ENCODE measurements at regions not wholly inside any gene's neighbourhood (a gene's known extent, or its start where the extent isn't known, plus 50 kb on each side); places are given as distances from the start of the nearest gene placed in this dataset.
"Not testable (repeated sequence)": the region's sequence is repeated elsewhere in the genome, so short reads cannot be mapped to it uniquely, and the experiment has no call there.

DNA sequence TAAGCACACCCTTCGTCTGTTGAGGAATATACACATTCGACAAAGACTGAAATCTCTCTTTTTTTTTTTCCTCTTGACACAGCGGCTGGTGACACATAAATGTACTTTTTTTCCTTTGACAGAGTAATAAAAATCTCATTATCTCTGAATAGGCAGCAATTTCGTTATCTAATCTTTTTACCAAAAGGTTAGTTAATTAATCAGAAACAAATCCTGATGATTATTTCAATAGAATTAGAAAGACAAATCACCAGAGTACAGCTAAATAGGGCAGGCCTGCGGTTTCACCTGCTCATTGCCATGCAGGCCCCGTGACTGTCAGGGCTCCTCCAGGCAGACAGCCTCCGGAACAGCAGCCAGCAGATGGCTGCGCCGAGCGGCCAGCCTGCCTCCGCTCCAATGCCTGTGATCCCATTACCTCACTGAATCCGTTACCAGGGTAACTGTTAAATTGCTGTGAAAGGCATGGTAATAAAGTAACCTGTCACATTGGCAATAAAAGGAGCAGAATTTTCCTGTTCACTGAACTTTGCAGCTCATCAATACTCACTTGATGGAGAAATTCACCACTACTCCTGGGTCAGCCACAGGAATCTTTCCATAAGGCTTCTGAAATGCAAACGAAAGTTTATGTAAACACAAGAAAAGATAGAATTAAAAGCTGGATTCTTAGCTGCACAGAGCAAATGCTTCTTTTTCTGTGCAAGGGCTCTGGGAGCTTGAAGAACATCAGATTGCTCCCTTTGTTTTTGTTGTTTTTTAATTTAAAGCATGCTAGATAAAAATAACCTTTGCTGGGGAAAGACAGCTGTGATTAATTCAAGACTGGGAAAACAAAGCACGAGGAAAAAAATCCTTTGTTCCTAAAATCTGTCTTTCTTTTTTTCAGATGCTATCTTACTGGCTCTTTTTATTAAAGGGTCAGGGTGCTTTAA lies 666.4 kb upstream of the ZNF608 start:
- DNase-seq (ENCODE audit: low read depth in 2 of 2), result no peak

DNA sequence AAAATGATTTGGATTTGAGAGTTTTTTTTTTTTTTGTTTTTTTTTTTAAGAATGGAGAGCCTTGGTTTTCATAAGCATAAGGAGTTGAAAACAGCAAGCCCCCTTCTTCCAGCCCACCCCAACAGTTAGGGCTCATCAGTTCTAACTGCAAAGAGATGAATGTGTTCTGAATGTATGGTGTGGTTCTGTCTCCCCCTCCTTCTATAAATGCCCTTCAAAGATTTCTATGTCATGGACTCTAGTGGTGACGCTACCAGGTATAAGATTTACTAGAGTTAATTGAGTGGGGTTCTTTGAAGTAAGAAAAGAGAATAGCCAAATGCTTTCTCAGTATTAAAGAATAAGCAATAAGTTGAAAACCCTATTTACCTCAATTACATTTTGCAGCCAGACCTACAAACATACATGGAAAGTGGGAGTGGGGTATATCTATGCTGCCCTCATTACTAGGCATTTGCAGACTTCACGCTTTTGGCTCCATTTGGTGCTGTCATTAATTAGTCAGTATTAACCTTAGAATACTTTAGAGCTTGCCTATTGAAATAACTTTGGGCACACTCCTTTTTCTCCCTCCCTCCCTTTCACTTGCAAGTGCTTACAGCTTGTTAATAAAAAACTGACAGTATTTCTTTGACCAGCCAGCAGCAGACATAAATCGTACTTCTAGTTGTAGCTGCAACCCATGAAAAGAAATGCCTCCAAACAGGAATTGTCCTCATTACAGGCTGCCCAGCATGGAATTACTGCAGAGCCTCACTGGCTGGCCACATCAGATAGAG lies 667.2 kb upstream of the ZNF608 start:
- DNase-seq (ENCODE audit: low read depth in 2 of 2), result no peak

DNA sequence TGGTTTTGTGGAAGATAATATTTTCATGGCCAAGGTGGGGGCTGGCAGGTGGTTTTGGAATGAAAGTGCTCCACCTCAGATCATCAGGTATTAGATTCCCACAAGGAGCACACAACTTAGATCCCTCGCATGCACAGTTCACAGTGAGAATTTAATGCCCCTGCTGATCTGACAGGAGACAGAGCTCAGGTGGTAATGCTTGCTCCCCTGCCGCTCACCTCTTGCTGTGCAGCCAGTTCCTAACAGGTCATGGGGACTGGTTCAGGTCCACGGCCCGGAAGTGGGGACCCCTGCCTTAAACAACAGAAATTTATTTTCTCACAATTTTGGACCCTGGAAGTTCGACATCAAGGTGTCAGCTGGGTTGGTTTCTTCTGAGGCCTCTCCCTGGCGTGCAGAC lies 668.7 kb upstream of the ZNF608 start:
- DNase-seq (ENCODE audit: low read depth in 2 of 2), result no peak

DNA sequence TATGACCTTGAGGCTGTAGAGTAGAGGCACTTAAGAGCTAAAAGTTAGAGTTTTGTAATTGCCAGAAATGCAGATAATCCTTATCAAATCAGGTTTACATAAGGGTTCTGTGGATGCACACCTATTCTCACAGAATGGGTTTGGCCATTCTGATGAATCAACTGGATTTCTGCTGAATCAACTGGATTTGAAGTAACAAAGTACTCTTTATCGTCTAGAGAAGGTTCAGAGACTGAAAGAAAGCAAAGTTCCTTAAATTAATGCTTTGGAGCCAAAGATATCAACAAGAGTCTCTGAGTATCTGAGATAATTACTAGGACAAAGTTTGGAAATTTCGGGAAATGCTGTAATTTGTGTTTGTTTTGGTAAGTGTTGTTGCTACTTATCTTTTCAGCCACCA lies 669.6 kb upstream of the ZNF608 start:
- no peak for DNase-seq (ENCODE audit: low read depth in 2 of 2)

DNA sequence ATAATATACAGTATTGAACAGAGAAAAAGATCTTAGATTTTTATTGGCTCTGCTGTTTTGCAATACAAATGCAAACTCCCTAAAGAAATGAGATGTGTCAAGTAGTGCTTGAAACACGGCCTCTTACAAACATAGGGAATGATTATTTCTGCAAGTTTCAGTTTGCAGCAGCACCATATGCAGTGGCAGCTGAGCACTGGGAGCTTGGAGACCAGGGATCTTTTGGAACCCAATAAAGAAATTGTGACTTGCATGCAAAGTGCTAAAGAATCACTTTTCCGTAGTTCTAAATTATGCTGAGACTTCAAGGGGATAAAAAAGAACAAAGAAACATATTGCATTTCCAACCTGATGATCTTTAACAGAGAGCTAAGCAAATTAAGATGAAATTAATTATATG lies 674.6 kb upstream of the ZNF608 start:
- no peak for DNase-seq (ENCODE audit: low read depth in 2 of 2)

DNA sequence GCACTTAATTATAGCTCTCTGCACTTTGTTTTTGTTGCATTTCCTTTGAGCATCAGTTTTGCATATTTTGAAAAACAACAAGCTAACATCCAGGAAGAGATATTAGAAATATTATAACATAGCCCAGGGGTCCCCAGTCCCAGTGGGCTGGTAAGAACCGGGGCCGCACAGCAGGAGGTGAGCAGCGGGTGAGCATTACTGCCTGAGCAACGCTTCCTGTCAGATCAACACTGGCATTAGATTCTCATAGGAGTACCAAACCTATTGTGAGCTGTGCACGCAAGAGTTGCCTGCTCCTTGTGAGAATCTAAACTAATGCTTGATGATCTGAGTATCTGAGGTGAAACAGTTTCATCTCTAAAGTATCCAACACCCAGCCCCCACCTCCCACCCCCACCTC lies 675.9 kb upstream of the ZNF608 start:
- DNase-seq (ENCODE audit: low read depth in 2 of 2), result no peak

DNA sequence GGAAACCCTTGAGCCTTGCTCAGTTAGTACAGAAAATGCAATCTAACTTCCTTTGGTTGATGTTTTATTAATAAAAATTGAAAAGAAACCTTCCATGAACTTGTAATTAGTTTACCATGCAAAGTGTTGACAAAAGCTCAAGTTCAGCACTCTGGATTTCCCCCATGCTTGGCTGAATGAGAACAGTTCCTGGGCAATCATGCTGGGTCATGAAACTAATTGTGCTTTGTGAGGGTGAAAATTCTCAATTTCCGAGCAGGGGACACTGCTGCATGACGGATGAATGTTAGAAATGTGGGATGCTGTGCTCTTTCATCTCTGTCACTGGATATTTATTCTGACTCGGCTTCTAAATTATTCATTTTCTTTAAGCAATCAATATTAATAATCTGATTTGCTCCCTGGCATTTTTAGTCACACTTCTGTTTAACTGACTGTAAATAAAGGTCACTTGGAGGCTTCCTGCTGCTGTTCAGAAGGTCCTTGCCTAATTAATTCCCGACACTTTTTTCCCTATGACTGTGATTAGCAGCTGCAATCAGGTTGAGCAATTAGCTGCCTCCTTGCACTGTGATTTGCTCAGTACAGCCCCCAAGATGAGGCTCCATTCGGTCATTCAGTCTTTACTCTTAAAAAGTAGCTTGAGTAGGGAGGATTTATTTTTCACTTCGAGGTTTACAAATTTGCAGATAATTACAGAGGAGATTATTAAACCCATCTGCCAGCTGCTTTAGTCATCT lies 678.1 kb upstream of the ZNF608 start:
- DNase-seq (ENCODE audit: low read depth in 2 of 2), result no peak

DNA sequence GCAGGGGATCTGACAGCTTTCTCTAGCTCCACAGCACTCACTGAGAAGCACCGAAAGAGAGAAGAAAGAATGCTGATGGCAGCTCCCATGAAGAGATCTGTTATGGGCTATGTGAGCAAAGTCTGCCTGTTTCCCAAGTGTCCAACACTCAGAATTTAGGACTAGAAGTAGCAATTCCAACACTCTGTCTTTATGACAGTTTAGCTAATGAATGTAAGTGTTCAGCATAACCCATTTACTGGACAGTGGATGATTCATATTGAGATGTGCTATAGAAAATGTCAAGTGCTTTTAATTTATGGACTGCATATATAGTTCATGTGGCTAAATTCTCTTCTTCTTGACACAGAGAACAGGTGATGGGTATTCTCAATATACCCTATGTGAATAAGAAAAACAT lies 683.1 kb upstream of the ZNF608 start:
- no peak for DNase-seq (ENCODE audit: low read depth in 2 of 2)

DNA sequence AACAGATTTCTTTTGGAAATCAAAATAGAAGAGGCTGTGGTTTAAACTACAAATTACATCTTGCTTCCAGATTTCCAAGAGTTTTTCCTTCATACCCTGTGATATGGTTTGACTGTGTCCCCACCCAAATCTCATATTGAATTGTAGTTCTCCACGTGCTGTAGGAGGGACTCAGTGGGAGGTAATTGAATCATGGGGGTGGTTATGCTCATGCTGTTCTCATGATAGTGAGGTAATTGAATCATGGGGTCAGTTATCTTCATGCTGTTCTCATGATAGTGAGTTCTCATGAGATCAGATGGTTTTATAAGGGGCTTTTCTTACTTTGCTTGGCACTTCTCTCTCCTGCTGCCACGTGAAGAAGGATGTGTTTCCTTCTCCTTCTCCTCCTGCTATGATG lies 687.0 kb upstream of the ZNF608 start:
- DNase-seq (ENCODE audit: low read depth in 2 of 2), result no peak

DNA sequence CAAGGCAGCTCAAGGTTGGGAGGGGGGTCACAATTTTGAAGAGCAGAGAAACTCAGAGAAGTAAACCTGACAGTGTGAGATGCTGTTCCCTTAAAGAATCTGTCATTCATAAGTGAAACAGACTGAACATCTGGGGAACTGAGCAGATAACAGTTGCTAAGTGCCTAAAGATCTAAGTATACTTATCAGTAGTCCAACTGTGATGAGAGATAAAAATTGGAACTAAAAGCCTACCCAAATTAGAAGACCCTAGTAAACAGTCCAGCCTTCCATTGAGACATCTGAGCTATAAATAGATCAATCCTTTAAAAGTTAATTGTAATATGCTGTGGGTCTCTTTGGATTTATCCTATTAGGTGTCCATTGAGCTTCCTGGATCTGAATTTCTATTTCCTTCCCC lies 692.8 kb upstream of the ZNF608 start:
- no peak for DNase-seq (ENCODE audit: low read depth in 2 of 2)

DNA sequence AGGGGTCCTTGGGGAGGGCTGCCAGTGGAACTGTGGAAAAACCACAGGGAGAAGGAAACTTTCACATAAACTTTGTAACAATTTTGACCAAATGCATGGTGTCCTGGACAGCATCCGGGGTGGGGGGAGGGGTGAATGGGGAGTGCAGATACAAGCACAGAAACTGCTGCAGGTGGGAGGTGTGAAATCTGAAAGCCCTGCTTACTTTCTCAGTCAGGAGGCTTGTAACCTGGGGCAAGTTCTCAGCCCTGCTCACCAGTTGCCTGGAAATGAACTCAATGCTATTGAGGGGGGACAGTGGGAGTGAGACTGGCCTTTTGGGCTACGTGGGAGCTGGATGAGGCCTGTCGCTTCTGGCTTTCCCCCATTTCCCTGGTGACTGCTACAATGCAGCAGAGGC lies 694.5 kb upstream of the ZNF608 start:
- no peak for DNase-seq (ENCODE audit: low read depth in 2 of 2)

DNA sequence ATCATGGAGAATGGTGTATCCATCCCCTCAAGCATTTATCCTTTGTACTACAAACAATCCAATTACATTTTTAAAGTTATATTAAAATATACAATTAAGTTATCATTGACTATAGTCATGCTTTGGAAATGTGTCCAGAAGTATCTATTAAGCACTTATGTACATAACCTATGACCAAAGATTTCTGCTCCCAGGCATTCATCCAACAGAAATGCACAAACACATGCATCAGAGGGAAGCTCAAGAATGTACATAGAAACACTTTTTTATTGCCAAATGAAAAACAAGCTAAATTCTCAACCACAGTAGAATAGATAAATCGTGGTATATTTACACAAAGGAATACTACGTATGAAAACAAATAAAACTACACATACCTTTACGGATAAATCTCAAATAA lies 700.5 kb upstream of the ZNF608 start:
- DNase-seq (ENCODE audit: low read depth in 2 of 2), result no peak

DNA sequence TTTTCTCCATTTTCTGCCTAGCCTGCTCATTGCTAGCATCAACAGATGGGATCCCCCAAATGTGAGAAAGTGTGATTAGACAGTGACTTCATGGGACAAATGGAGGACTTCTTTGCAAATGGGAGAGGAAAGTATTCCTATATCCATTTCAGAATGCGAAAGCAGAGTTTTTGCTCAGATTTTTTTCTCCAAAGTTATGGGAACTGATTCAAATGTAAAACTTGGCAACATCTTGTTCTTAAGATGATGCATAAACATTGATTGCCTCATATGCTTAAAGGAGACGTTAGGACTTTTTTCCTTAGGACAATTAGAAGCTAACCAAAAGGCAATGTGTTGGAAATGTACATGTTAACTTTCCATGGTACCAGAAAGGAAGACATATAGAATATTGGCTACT lies 704.3 kb upstream of the ZNF608 start:
- DNase-seq (ENCODE audit: low read depth in 2 of 2), result no peak

DNA sequence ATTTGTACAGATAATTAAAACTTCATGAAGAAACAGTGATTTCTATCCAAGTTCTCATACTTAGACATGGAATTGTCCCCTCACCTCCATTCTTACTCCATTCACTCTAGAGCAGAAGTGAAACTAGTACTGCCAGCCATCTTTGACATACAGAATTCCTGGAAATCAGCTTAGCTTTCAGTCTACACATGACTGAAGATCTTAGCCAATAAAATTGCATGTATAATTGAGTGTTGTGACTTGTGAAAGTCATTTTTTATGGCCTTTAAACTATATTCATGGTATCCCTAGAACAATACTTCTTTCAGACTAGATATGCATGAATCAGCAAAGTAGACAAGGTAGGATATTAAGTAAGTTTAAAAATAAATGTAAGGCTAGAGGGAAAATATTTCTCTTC lies 705.2 kb upstream of the ZNF608 start:
- DNase-seq (ENCODE audit: low read depth in 2 of 2), result no peak

DNA sequence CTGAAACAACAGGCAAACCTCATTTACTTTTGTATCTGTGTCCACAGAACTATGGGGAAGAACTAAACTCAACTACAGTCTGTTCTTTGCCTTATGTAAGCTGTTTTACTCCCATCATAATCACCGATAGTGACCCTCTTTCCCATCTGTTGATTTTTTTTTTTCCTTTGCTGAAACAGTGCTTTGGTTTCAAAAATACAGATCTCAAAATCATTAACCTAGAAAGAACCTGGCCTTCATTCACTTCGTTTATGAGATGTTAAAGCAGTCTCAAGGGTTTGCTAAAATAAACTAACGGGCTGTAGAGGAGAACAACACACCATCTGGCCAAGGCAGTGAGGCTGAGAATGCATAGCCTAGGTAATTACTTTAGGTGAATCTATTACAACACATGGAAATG lies 706.6 kb upstream of the ZNF608 start:
- DNase-seq (ENCODE audit: low read depth in 2 of 2), result no peak

DNA sequence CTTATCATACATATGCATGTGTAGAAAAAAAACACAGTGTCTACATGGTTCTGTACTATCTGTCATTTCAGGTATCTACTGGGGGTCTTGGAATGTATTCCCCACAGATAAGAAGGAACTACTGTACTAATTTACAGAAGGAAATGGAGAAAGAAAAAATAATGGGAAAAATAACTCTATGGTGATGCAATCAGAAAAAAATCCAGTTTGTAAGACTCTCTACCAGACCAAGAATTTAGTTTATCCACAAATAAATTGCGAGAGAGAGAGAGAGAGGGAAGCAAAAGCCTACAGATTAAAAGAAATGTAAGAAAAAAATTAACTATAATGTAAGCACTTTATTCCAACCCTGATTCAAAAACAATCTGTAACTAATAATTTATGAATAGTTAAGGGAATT lies 708.6 kb upstream of the ZNF608 start:
- no peak for DNase-seq (ENCODE audit: low read depth in 2 of 2)

DNA sequence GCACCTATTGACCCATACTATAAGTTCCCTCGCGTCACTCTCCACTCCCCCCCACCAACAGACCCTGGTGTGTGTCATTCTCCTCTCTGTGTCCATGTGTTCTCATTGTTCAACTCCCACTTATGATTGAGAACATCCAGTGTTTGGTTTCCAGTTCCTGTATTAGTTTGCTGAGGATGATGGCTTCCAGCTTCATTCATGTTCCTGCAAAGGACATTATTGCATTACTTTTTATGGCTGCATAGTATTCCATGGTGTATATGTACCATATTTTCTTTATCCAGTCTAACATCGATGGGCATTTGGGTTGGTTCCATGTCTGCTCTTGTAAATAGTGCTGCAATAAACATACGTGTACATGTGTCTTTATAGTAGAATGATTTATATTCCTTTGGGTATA lies 709.6 kb upstream of the ZNF608 start:
- not testable (repeated sequence) for DNase-seq (ENCODE audit: low read depth in 2 of 2)

DNA sequence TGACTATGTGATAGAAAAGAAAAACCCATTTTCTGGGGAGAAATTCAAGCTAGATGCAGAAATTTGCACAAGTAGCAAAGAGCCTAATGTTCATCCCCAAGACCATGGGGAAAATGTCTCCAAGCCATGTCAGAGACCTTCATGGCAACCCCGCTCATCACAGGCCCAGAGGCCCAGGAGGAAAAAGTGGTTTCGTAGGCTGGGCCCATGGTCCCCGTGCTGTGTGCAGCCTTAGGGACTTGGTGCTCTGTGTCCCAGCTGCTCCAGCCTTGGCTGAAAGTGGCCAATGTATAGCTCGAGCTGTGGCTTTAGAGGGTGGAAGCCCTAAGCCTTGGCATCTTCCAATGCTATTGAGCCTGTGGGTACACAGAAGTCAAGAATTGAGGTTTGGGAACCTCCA lies 711.2 kb upstream of the ZNF608 start:
- DNase-seq (ENCODE audit: low read depth in 2 of 2), result no peak

DNA sequence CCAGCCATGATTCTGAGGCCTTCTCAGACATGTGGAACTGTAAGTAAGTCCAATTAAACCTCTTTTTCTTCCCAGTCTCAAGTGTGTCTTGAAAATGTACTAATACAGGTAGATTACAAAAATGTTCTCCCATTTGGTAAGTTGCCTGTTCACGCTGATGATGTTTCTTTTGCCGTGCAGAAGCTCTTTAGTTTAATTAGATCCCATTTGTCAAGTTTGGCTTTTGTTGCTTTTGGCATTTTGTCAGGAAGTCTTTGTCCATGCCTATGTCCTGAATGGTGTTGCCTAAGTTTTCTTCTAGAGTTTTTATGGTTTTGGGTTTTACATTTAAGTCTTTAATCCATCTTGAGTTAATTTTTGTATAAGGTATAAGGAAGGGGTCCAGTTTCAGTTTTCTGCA lies 712.5 kb upstream of the ZNF608 start:
- DNase-seq (ENCODE audit: low read depth in 2 of 2), result not testable (repeated sequence)

DNA sequence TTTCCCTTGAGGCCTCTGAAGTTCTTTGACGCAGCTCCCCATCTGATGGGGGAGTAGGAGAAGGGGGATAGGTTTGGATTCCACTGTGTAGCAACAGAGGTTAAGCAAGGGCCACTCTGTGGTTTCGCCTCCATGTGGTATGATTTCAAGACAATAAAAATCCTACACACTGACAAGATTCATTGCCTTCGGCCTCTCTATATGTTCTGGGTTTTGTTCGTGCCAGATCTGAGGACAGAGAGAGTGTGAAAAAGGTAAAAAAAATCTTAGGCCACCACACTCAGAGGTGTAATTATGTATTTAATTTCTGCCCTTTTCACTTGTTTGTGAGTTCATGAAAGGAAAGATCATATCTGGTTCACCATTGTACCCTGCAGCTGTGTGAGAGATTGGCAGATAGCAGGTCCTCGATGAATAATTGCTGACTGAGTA lies 715.2 kb upstream of the ZNF608 start:
- no peak for DNase-seq (ENCODE audit: low read depth in 2 of 2)

DNA sequence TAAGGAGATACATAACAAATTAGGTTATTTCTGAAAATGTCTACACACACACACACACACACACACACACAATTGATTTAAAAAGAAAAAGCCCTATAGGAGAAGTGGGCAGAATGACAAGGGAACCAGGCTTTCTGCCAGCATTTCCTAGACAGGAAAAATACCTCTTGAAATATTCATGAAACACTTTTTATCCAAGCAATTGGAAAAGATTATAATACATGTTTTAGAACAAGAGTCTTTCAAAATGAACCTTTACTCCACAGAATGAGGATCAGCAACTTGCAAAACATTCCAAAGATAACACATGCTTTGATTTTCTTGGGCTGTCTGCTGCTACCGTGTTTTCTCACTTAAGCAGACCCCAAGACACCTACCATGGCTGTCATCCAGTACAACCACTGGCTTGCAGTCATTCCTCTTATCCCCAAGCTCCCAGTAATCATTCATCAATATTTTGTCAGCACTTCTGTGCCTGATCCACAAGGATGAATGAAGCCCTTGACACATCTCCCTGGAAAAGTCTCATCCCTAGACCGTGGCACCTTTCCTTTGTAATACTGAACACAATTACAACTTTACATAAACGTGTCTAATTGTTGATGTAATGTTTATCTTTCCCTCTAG lies 717.1 kb upstream of the ZNF608 start:
- no peak for DNase-seq (ENCODE audit: low read depth in 2 of 2)

DNA sequence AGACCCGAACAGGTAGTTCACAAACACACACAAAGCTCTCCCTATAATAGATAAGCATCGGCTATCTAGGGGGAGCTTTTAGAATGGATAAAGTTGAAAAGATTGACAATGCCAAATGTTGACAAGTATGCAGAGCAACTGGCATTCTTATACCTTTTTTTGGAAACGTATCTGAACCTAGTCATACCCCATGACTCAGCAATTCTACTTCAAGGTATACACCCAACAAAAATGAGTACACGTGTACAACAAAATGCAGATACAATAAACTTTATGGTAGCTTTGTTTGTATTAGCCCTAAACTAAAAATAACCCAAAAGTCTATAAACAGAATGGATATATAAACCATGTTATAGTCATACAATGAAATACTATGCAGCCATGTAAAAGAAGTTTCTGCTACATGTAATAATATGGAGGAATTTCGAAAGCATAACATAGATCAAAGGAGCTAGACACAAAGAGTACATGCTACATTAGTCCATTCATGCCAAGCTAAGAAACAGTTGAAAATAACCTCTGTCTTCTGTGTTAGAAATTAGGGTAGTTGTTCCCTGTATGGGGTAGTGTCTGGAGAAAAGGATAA lies 718.5 kb upstream of the ZNF608 start:
- no peak for DNase-seq (ENCODE audit: low read depth in 2 of 2)
